GM21619 (cell line): ENCODE measurements at regions not wholly inside any gene's neighbourhood (a gene's known extent, or its start where the extent isn't known, plus 50 kb on each side); places are given as distances from the start of the nearest gene placed in this dataset.
"Not testable (repeated sequence)": the region's sequence is repeated elsewhere in the genome, so short reads cannot be mapped to it uniquely, and the experiment has no call there.

Source experiments
- ATAC-seq: cut with Tn5 transposase; IDR thresholded peaks from one replicate; pipeline ENCODE4 v1.9.1; 2021; ENCODE audit not compliant: unreplicated experiment

- ATAC-seq, result no peak
These were observed 193.7 kb downstream of the TTC39B start for GRCh38 chr9:15113288-15113687.

DNA sequence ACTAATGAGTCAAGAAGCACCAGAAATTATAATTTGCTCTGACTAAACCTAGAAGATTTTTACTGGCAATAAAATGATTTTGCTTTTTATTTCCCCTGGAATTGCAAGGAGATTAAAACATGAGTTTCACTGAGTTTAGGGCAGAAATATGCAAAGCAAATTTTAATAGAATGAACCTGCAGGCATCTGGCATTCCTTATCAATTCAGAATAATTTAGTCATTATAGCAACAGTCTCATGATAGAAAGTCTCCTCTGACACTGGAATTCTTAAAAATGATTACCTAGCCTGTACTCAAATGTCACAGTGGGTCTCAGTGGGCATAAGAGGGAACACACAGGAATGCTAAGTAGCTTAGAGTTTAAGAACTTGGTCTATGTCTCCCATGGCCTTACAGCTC, 195.9 kb downstream of the TTC39B start:
- ATAC-seq, result no peak

- peak; percentile 89 for ATAC-seq
These were observed 194.7 kb upstream of the FREM1 start for GRCh38 chr9:15104826-15105420.

- ATAC-seq, result no peak
These were observed 193.1 kb upstream of the FREM1 start for GRCh38 chr9:15103290-15103689.

DNA sequence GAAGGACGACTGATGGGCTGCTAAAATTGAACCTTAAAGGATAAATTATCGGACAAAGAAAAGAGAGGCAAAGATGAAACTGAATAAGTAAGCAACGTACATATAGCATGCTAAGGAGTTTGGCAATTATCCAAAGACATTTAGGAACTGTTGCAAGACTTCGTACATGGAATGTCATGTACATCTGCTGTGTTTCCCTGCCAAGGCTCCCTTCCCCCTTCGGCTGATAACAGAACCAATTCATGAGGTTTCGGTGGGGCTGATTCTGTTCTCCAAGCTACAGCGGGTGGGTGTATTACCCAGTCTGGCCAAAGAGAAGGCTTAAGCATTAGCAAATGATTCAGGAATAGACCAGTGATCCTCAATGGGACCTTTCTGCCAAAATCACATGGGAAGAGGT, 190.9 kb upstream of the FREM1 start:
- ATAC-seq, result no peak

DNA sequence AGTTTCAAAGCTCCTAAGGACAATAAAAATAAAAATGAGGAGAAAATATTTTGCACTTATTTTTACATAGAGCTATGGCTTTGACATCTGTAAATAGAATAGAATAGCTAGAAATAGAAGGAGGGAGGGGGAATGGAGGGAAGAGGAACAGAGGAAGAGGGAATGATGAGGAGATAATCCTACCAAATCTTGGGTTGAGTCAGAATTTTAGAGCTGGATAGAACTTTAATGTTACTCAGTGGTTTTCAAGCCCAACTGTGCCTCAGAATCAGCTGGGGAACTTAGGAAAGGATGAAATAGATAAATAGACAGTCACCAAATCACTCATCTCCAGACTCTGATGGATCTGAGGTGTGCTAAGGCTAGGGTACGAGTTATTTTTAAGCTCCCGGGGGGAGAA, 190.3 kb upstream of the FREM1 start:
- ATAC-seq, result no peak

DNA sequence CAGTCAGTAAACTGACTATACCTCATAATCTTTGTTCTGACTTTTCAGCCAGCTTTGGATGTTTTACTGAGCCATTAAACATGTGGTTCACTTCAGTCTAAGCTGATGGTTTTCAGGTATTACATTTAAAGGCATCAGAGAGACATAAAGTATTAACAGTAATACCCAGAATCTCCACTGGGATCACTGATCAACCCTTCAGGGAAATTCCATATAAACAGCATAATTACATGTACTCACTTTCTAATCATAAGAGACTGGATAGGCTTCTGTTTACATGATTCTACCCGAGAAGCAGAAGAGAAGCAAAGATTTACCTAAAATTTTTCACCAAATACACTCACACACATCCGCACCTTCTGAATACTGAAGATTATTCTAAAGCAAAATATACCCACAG, 186.7 kb upstream of the FREM1 start:
- ATAC-seq, result no peak

- ATAC-seq, result no peak
These were observed 176.6 kb upstream of the FREM1 start for GRCh38 chr9:15086778-15087324.

DNA sequence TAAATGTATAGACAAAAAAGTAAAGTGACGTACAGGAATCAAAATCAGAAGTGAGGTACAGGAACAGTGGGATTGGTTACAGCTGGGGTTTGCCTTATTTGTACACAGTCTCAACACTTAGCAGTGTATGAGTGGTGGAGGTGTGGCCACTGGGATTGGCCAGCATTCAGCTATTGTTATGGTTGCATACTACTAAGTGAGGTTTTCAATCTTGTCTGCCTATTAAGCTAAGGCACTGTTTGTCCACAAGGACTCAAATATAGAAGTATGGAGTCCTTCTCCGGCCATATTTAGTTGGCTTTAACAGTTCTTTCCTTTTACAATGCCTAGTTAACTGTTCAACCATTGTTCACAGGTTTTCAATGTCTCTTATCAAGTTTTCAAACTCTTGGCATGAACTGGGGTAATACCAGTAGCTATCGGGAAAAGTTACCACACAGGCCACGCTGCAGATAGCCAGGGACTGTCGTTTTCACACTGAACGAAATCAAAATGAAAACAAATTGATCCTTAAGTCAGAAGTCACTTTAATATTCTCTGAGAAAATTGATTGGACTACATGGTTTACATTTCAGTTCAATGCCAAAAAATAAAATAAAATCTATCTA, 176.0 kb upstream of the FREM1 start:
- ATAC-seq, result no peak

- no peak for ATAC-seq
These were observed 171.0 kb upstream of the FREM1 start for GRCh38 chr9:15081021-15081753.

GRCh38 chr9:15080401-15080800, 170.2 kb upstream of the FREM1 start:
- ATAC-seq, result no peak

GRCh38 chr9:15079989-15080388, 169.8 kb upstream of the FREM1 start:
- ATAC-seq, result no peak

- no peak for ATAC-seq
These were observed 167.9 kb upstream of the FREM1 start for GRCh38 chr9:15077946-15078729.

DNA sequence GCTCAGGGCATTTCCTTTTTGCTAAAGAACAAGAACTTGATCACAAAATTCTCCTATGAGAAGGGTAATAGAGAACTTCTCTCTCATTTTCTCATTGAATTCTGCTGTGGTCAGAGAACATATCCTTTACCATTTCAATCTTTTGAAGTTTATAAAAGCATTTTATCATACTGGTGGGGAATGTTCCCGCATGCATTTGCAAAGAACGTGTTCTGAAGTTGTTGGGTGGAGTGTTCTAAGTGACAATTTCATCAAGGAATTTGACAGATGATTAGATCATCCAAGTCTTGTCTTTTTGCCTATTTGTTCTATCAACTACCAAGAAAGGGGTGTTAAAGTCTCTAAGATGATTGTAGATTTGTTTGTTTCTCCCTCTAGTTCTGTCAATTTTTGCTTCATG, 163.4 kb upstream of the FREM1 start:
- ATAC-seq, result no peak

- no peak for ATAC-seq
These were observed 160.5 kb upstream of the FREM1 start for GRCh38 chr9:15070716-15071115.

DNA sequence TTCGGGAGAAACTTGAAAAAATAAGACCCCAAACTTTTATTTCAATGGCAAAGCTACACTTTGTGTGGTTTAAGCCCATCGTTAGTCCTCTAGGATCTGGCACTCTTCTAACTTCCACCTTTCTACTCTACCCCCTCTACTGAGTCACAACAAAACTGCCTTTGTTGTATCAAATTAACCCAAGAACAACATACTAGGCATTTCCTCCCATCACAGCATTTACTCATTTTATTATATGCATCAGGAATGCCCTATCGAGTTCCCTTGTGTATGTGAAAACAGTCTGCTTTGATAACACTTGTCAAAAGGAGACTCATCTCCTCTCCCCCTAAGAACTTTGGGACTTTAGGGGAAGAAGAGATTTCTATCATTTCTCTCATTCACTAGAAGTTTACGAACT, 158.9 kb upstream of the FREM1 start:
- ATAC-seq, result no peak

DNA sequence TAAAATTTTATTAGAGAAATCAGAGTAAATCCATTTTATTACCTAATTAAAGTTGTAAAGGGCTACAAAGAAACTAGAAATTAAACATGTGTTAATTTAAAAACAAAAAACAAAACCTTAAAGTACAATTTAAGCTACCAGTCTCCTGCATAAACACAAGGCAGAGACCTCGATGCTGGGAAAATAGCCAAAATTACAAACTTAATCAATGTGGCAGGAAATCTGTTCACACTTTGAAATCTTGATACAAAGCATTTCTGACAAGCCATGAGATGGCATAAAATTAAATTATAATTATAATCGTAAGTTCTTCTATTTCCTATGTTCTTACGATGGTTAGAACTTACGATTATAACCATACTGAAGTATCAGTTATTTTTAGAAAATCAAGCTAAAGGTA, 158.0 kb upstream of the FREM1 start:
- no peak for ATAC-seq

DNA sequence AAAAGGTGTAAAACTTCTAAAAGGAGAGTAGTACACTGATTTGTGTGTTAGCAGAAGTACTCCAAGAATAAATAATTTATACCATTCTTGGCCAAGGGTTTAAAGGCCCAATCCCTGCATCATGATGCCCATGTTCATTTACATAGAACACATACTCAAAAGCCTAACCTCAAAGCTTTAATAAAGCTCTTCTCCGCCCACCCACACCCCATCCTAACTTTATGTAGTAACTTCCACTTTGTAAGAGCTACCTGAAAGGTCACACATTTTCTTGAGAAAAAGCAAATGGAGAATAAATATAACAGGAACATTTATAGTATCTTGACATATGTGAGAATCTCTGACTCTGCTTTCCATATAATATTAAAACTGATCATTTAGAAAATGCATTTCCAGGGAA, 148.8 kb upstream of the FREM1 start:
- ATAC-seq, result no peak

GRCh38 chr9:15058236-15058635, 148.0 kb upstream of the FREM1 start:
- ATAC-seq, result no peak

GRCh38 chr9:15055284-15055683, 145.1 kb upstream of the FREM1 start:
- not testable (repeated sequence) for ATAC-seq

- no peak for ATAC-seq
These were observed 138.5 kb upstream of the FREM1 start for GRCh38 chr9:15048772-15049171.
